OCI-M1 (cell line): ENCODE measurements at regions not wholly inside any gene's neighbourhood (a gene's known extent, or its start where the extent isn't known, plus 50 kb on each side); places are given as distances from the start of the nearest gene placed in this dataset.
A peak's percentile ranks its signal among the peaks of the same experiment; 100 is the strongest.

ENCODE experiments used
- DNase-seq: peaks from one replicate; lab custom pipeline; 2025; lab: John Stamatoyannopoulos, UW

GRCh38 chr16:79756571-79756970, 156.0 kb upstream of the MAF start:
- no peak for DNase-seq

GRCh38 chr16:79754501-79754900, 154.0 kb upstream of the MAF start:
- no peak for DNase-seq

- DNase-seq = no peak
These were observed 153.5 kb upstream of the MAF start for GRCh38 chr16:79754081-79754480.

- no peak for DNase-seq
These were observed 152.7 kb upstream of the MAF start for GRCh38 chr16:79753286-79753685.

GRCh38 chr16:79752396-79752795, 151.9 kb upstream of the MAF start:
- DNase-seq = no peak

GRCh38 chr16:79751471-79752184, 151.1 kb upstream of the MAF start:
- no peak for DNase-seq

GRCh38 chr16:79750311-79750710, 149.8 kb upstream of the MAF start:
- DNase-seq = no peak

- DNase-seq = no peak
These were observed 148.1 kb upstream of the MAF start for GRCh38 chr16:79748629-79749028.

- no peak for DNase-seq
These were observed 147.2 kb upstream of the MAF start for GRCh38 chr16:79747688-79748087.

- no peak for DNase-seq
These were observed 139.7 kb upstream of the MAF start for GRCh38 chr16:79740252-79740651.

GRCh38 chr16:79735271-79735670, 134.7 kb upstream of the MAF start:
- no peak for DNase-seq

GRCh38 chr16:79734721-79735120, 134.2 kb upstream of the MAF start:
- DNase-seq = no peak

- no peak for DNase-seq
These were observed 128.3 kb upstream of the MAF start for GRCh38 chr16:79728923-79729240.

GRCh38 chr16:79728048-79728922, 127.7 kb upstream of the MAF start:
- DNase-seq = no peak

- DNase-seq = no peak
These were observed 126.4 kb upstream of the MAF start for GRCh38 chr16:79726902-79727301.

- no peak for DNase-seq
These were observed 124.5 kb upstream of the MAF start for GRCh38 chr16:79725051-79725450.

GRCh38 chr16:79723583-79724168, 123.1 kb upstream of the MAF start:
- no peak for DNase-seq

- no peak for DNase-seq
These were observed 120.7 kb upstream of the MAF start for GRCh38 chr16:79721270-79721669.

- DNase-seq = no peak
These were observed 117.0 kb upstream of the MAF start for GRCh38 chr16:79717333-79718137.

- peak; percentile 31 for DNase-seq
These were observed 116.3 kb upstream of the MAF start for GRCh38 chr16:79716645-79717332.

GRCh38 chr16:79715061-79715460, 114.5 kb upstream of the MAF start:
- no peak for DNase-seq

- DNase-seq = no peak
These were observed 113.9 kb upstream of the MAF start for GRCh38 chr16:79714440-79714839.
